Lower lobe of right lung (tissue), 2 donors: ENCODE measurements at regions not wholly inside any gene's neighbourhood (a gene's known extent, or its start where the extent isn't known, plus 50 kb on each side); places are given as distances from the start of the nearest gene placed in this dataset.
"Not testable (repeated sequence)": the region's sequence is repeated elsewhere in the genome, so short reads cannot be mapped to it uniquely, and the experiment has no call there.

Source experiments
- ATAC-seq, 2 donors: fragments of 200-7000 bp; cut with Tn5 transposase; one replicate each; pipeline ENCODE4 v1.9.1; 2020 to 2022; ENCODE audit warnings: mild to moderate bottlenecking in 2 of 2, moderate library complexity in 2 of 2
- DNase-seq: peaks from one replicate; pipeline ENCODE4 v3.0.0-alpha.2; 2020
- H3K27ac ChIP-seq: fragments of 200-600 bp; one replicate; pipeline ENCODE4 v1.8.0; 2022
- H3K27me3 ChIP-seq: fragments of 200-600 bp; one replicate; pipeline ENCODE4 v1.8.0; 2022; ENCODE audit warnings: low read depth
- H3K36me3 ChIP-seq: fragments of 200-600 bp; one replicate; pipeline ENCODE4 v1.8.0; 2022; ENCODE audit warnings: mild to moderate bottlenecking
- H3K4me1 ChIP-seq: fragments of 200-600 bp; one replicate; pipeline ENCODE4 v1.8.0; 2022
- H3K4me3 ChIP-seq: fragments of 200-600 bp; one replicate; pipeline ENCODE4 v1.8.0; 2022; ENCODE audit warnings: mild to moderate bottlenecking
- H3K9me3 ChIP-seq: fragments of 200-600 bp; one replicate; pipeline ENCODE4 v1.8.0; 2022
- CTCF ChIP-seq: fragments of 200-600 bp; IDR thresholded peaks from one replicate; pipeline ENCODE4 v1.8.0; 2022; ENCODE audit warnings: antibody characterized with exemption, mild to moderate bottlenecking
- intact Hi-C: fragments of 100-400 bp; cut with DNase I; formaldehyde crosslinking; loops from one replicate; pipeline ENCODE4 v1.11.0; 2022
- donor health status: DM: no; HTN: yes; CAD: no; lungs with severe emphysema.

GRCh38 chr2:217593732-217594131 lies 409.1 kb downstream of the TNS1 start:
- no peak for DNase-seq
- intact Hi-C loops: no loop called here
- no peaks in the 10 kb centered on the region for H3K36me3 ChIP-seq
- H3K4me3 ChIP-seq: no peak overlapping the region
- no peaks in the 10 kb centered on the region for H3K9me3 ChIP-seq
- H3K27me3 ChIP-seq: no peaks in the 10 kb centered on the region
- H3K27ac ChIP-seq: no peak overlapping the region
- no peaks in the 10 kb centered on the region for H3K4me1 ChIP-seq
- no peak for ATAC-seq
- no peak for TF ChIP-seq CTCF

- Histone ChIP-seq H3K36me3 (no peaks in the 10 kb centered on the region), H3K27me3 (no peaks in the 10 kb centered on the region), H3K4me1 (no peaks in the 10 kb centered on the region), H3K27ac (no peak overlapping the region), H3K9me3 (no peaks in the 10 kb centered on the region), H3K4me3 (no peak overlapping the region)
- no peak for ATAC-seq
- no peak for DNase-seq
- intact Hi-C loops: no loop called here
- no peak for TF ChIP-seq CTCF
These were observed 414.5 kb downstream of the TNS1 start for GRCh38 chr2:217588266-217588665.

GRCh38 chr2:217585362-217585761 lies 417.4 kb downstream of the TNS1 start:
- no peak for TF ChIP-seq CTCF
- H3K4me1 ChIP-seq: no peaks in the 10 kb centered on the region
- no peak for ATAC-seq
- no peaks in the 10 kb centered on the region for H3K9me3 ChIP-seq
- no peak overlapping the region for H3K27ac ChIP-seq
- no peak overlapping the region for H3K4me3 ChIP-seq
- H3K27me3 ChIP-seq: no peaks in the 10 kb centered on the region
- no peak for DNase-seq
- intact Hi-C loops: no loop called here
- no peaks in the 10 kb centered on the region for H3K36me3 ChIP-seq

GRCh38 chr2:217580407-217580806 lies 422.4 kb downstream of the TNS1 start:
- H3K4me3 ChIP-seq, H3K9me3 ChIP-seq, ATAC-seq, H3K27ac ChIP-seq, H3K4me1 ChIP-seq, H3K27me3 ChIP-seq, DNase-seq, intact Hi-C loops, H3K36me3 ChIP-seq: not testable (repeated sequence)

GRCh38 chr2:217573571-217573970 lies 429.2 kb downstream of the TNS1 start:
- intact Hi-C loops: no loop called here
- Histone ChIP-seq H3K36me3 (no peaks in the 10 kb centered on the region), H3K4me3 (no peak overlapping the region), H3K27me3 (no peaks in the 10 kb centered on the region), H3K9me3 (no peaks in the 10 kb centered on the region), H3K27ac (no peak overlapping the region), H3K4me1 (no peaks in the 10 kb centered on the region)
- no peak for TF ChIP-seq CTCF
- DNase-seq (no peak), ATAC-seq (no peak)

GRCh38 chr2:217570394-217570793 lies 432.4 kb downstream of the TNS1 start:
- no peak overlapping the region for H3K4me3 ChIP-seq
- intact Hi-C loops: no loop called here
- no peak overlapping the region for H3K27ac ChIP-seq
- DNase-seq: no peak
- no peak for ATAC-seq
- H3K9me3 ChIP-seq: no peaks in the 10 kb centered on the region
- H3K27me3 ChIP-seq: no peaks in the 10 kb centered on the region
- no peaks in the 10 kb centered on the region for H3K4me1 ChIP-seq
- no peaks in the 10 kb centered on the region for H3K36me3 ChIP-seq
- TF ChIP-seq CTCF: no peak
